ENCODE measurements at regions not wholly inside any gene's neighbourhood (a gene's known extent, or its start where the extent isn't known, plus 50 kb on each side); places are given as distances from the start of the nearest gene placed in this dataset.

DNA sequence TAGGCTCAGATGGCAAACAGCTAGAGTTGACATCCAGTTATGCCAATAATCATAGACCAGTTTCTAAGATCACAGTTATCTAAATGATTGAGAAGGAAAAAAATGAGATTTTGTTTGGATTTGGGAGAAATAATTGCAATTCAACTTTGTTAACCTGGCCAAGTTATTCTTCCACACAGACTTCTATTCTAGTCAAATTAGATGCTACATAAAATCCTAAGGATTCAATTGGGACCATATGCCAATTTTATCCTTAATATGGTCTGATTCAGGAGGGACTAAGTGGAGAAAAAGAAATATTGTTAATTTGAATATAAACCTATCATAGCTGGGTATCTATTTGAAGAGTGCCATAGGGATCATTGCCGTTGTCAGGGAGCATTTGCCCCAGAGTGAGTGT, 178.3 kb upstream of the SLC7A11 start:
- TF ChIP-seq, protein P1, sequence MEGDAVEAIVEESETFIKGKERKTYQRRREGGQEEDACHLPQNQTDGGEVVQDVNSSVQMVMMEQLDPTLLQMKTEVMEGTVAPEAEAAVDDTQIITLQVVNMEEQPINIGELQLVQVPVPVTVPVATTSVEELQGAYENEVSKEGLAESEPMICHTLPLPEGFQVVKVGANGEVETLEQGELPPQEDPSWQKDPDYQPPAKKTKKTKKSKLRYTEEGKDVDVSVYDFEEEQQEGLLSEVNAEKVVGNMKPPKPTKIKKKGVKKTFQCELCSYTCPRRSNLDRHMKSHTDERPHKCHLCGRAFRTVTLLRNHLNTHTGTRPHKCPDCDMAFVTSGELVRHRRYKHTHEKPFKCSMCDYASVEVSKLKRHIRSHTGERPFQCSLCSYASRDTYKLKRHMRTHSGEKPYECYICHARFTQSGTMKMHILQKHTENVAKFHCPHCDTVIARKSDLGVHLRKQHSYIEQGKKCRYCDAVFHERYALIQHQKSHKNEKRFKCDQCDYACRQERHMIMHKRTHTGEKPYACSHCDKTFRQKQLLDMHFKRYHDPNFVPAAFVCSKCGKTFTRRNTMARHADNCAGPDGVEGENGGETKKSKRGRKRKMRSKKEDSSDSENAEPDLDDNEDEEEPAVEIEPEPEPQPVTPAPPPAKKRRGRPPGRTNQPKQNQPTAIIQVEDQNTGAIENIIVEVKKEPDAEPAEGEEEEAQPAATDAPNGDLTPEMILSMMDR (IDR thresholded peaks at IDR 0.05; ENCODE audit: low read depth, low read length, poor library complexity, severe bottlenecking), result no peak
- no peak for TF ChIP-seq EZH2phosphoT487 (IDR thresholded peaks at IDR 0.05; ENCODE audit: borderline replicate concordance, low read length)

All from DOHH2 (cell line).